ENCODE measurements at regions not wholly inside any gene's neighbourhood (a gene's known extent, or its start where the extent isn't known, plus 50 kb on each side); places are given as distances from the start of the nearest gene placed in this dataset.

DNA sequence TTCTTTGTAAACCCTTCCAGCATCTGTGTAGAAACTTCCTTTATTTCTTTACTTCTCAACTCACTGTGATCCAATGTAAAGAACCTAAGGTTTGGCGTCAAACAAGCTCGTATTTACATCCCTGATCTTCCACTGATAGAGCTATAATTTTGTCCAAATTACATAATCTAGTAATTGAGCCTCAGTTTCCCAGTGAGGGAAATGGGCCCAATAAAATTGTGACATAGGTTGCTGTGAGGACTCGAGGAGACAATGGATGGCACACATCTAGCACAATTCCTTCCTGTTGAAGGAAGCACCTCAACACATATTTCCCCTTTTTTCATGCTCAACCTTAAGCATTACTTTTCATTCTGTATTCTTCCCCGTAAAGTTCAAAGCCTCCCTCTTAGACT, 193.3 kb upstream of the BMPER start:
- TF ChIP-seq EZH2 (conservative IDR thresholded peaks at IDR 0.05; ENCODE audit: low read depth, low read length) (no peak), GABPA (IDR thresholded peaks at IDR 0.05; ENCODE audit: low read depth, low read length) (no peak), GABPA (CRISPR knock-in tag; IDR thresholded peaks at IDR 0.05; ENCODE audit: low read depth) (no peak), PITX1 (CRISPR knock-in tag; IDR thresholded peaks at IDR 0.05) (no peak), ZNF280D (CRISPR knock-in tag; IDR thresholded peaks at IDR 0.05) (no peak), ZNF274 (CRISPR knock-in tag; IDR thresholded peaks at IDR 0.05) (no peak), ZZZ3 (CRISPR knock-in tag; IDR thresholded peaks at IDR 0.05; ENCODE audit: borderline replicate concordance) (no peak), SALL2 (CRISPR knock-in tag; IDR thresholded peaks at IDR 0.05) (no peak), TCF7L2 (IDR thresholded peaks at IDR 0.05; ENCODE audit: low read depth, low read length) (no peak), RAD21 (CRISPR knock-in tag; IDR thresholded peaks at IDR 0.05) (no peak), RNF2 (conservative IDR thresholded peaks at IDR 0.05; ENCODE audit: low read depth) (no peak)
- TF ChIP-seq, protein P1, sequence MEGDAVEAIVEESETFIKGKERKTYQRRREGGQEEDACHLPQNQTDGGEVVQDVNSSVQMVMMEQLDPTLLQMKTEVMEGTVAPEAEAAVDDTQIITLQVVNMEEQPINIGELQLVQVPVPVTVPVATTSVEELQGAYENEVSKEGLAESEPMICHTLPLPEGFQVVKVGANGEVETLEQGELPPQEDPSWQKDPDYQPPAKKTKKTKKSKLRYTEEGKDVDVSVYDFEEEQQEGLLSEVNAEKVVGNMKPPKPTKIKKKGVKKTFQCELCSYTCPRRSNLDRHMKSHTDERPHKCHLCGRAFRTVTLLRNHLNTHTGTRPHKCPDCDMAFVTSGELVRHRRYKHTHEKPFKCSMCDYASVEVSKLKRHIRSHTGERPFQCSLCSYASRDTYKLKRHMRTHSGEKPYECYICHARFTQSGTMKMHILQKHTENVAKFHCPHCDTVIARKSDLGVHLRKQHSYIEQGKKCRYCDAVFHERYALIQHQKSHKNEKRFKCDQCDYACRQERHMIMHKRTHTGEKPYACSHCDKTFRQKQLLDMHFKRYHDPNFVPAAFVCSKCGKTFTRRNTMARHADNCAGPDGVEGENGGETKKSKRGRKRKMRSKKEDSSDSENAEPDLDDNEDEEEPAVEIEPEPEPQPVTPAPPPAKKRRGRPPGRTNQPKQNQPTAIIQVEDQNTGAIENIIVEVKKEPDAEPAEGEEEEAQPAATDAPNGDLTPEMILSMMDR (CRISPR knock-in tag; IDR thresholded peaks at IDR 0.05): no peak
- TF ChIP-seq, protein P2, sequence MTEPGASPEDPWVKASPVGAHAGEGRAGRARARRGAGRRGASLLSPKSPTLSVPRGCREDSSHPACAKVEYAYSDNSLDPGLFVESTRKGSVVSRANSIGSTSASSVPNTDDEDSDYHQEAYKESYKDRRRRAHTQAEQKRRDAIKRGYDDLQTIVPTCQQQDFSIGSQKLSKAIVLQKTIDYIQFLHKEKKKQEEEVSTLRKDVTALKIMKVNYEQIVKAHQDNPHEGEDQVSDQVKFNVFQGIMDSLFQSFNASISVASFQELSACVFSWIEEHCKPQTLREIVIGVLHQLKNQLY (CRISPR knock-in tag; IDR thresholded peaks at IDR 0.05): no peak

All from HepG2 (cell line).